ENCODE measurements at regions not wholly inside any gene's neighbourhood (a gene's known extent, or its start where the extent isn't known, plus 50 kb on each side); places are given as distances from the start of the nearest gene placed in this dataset.

- no peak for TF ChIP-seq CTCF (IDR thresholded peaks at IDR 0.05)
- TF ChIP-seq EZH2 (IDR thresholded peaks at IDR 0.05; ENCODE audit: borderline replicate concordance, insufficient read depth, low read depth, low read length, poor library complexity, severe bottlenecking), result no peak
Measured at GRCh38 chr21:30979054-30979453, 59.2 kb downstream of the KRTAP19-8 start.
